CD4-positive, alpha-beta T cell treated with Interleukin-17A for 1 hour (primary cell): ENCODE measurements at regions not wholly inside any gene's neighbourhood (a gene's known extent, or its start where the extent isn't known, plus 50 kb on each side); places are given as distances from the start of the nearest gene placed in this dataset.

Experiments used
- DNase-seq: peaks from one replicate; pipeline ENCODE4 v3.0.0-alpha.2; 2020

GRCh38 chr16:86987746-86988670 lies 329.2 kb downstream of the C16orf95 start:
- DNase-seq, result no peak

- DNase-seq, result no peak
Observed at GRCh38 chr16:86988920-86989696, 328.1 kb downstream of the C16orf95 start.

- no peak for DNase-seq
Observed at GRCh38 chr16:86990451-86990850, 326.7 kb downstream of the C16orf95 start.

GRCh38 chr16:86991679-86992078 lies 325.5 kb downstream of the C16orf95 start:
- no peak for DNase-seq

- no peak for DNase-seq
Observed at GRCh38 chr16:86992587-86992986, 324.6 kb downstream of the C16orf95 start.

GRCh38 chr16:86993426-86994110 lies 323.6 kb downstream of the C16orf95 start:
- DNase-seq, result no peak

- DNase-seq, result no peak
Observed at GRCh38 chr16:86994215-86994614, 323.0 kb downstream of the C16orf95 start.

- no peak for DNase-seq
Observed at GRCh38 chr16:86994651-86995171, 322.5 kb downstream of the C16orf95 start.

GRCh38 chr16:86995456-86995855 lies 321.7 kb downstream of the C16orf95 start:
- DNase-seq, result no peak

- DNase-seq, result no peak
Observed at GRCh38 chr16:86996081-86996480, 321.1 kb downstream of the C16orf95 start.

- DNase-seq, result no peak
Observed at GRCh38 chr16:86997058-86997457, 320.1 kb downstream of the C16orf95 start.

- DNase-seq, result no peak
Observed at GRCh38 chr16:86998196-86999001, 318.8 kb downstream of the C16orf95 start.

GRCh38 chr16:87000001-87000400 lies 317.2 kb downstream of the C16orf95 start:
- no peak for DNase-seq

GRCh38 chr16:87002717-87003413 lies 314.3 kb downstream of the C16orf95 start:
- no peak for DNase-seq

- DNase-seq, result no peak
Observed at GRCh38 chr16:87003414-87003755, 313.8 kb downstream of the C16orf95 start.

- no peak for DNase-seq
Observed at GRCh38 chr16:87006021-87006420, 311.2 kb downstream of the C16orf95 start.

- DNase-seq, result no peak
Observed at GRCh38 chr16:87006789-87007745, 310.1 kb downstream of the C16orf95 start.

- no peak for DNase-seq
Observed at GRCh38 chr16:87007907-87008306, 309.3 kb downstream of the C16orf95 start.

- DNase-seq, result no peak
Observed at GRCh38 chr16:87008664-87009063, 308.5 kb downstream of the C16orf95 start.
